ENCODE measurements at regions not wholly inside any gene's neighbourhood (a gene's known extent, or its start where the extent isn't known, plus 50 kb on each side); places are given as distances from the start of the nearest gene placed in this dataset.

GRCh38 chr10:3622845-3623621 is 162.0 kb downstream of the KLF6 start:
- DNase-seq (ENCODE audit: low read depth, low spot score) = no peak
- no peak for TF ChIP-seq CTCF (IDR thresholded peaks at IDR 0.05; ENCODE audit: low read depth, low read length)
- POLR2A ChIA-PET = interaction anchor here (0.6 to 1.3 kb wide), 4 partner anchors 9 to 162 kb away, joined by 3 to 5 read pairs (median 4); partner anchors contain the start of gene KLF6

GRCh38 chr10:3622427-3622826 is 162.6 kb downstream of the KLF6 start:
- no peak for TF ChIP-seq CTCF (IDR thresholded peaks at IDR 0.05; ENCODE audit: low read depth, low read length)
- Histone ChIP-seq H3K4me3 (ENCODE audit: low read depth, low read length) (no peak overlapping the region), H3K27ac (ENCODE audit: low read depth, low read length) (no peak overlapping the region), H3K27me3 (ENCODE audit: control insufficient read depth, insufficient read depth, low read length) (no peaks in the 10 kb centered on the region), H3K9me3 (ENCODE audit: control insufficient read depth, insufficient read depth, low read length) (no peaks in the 10 kb centered on the region; the same call in 1 of the 2 replicates)
- CTCF ChIA-PET = no interaction called here
- POLR2A ChIA-PET = no interaction called here
- DNase-seq (ENCODE audit: low read depth, low spot score) = no peak

More at GRCh38 chr10:3622845-3623621, 162.0 kb downstream of the KLF6 start:
- Histone ChIP-seq H3K27me3 (ENCODE audit: control insufficient read depth, insufficient read depth, low read length) (no peaks in the 10 kb centered on the region), H3K4me3 (ENCODE audit: low read depth, low read length) (no peak overlapping the region), H3K9me3 (ENCODE audit: control insufficient read depth, insufficient read depth, low read length) (no peaks in the 10 kb centered on the region; the same call in 1 of the 2 replicates), H3K27ac (ENCODE audit: low read depth, low read length) (peak overlapping the region; percentile 68)
- CTCF ChIA-PET = interaction anchor here (0.6 kb wide), 1 partner anchor 516 kb away, joined by 3 read pairs; no protein-coding TSS in a partner anchor

DNA sequence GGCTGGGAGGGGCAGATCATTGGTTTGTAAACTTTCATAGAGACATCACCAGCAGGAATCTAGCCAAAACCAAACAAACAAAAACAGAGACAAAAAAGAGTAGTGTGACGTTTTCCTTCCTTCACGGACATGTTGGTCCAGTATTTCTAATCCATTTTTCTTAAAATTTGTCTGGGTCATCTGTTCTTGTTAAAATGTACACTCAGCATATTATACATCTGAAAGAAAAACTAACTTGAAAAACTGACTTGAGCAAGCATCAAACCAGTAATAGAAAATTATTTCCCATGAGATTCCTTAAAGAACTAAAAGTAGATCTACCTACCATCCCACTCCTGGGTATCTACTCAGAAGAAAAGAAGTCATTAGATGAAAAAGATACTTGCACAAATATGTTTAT is 164.2 kb downstream of the KLF6 start:
- ChIA-PET CTCF (no interaction called here), POLR2A (no interaction called here)
- TF ChIP-seq CTCF (IDR thresholded peaks at IDR 0.05; ENCODE audit: low read depth, low read length) = no peak
- Histone ChIP-seq H3K9me3 (ENCODE audit: control insufficient read depth, insufficient read depth, low read length) (no peaks in the 10 kb centered on the region; the same call in 1 of the 2 replicates), H3K27ac (ENCODE audit: low read depth, low read length) (no peak overlapping the region), H3K4me3 (ENCODE audit: low read depth, low read length) (no peak overlapping the region), H3K27me3 (ENCODE audit: control insufficient read depth, insufficient read depth, low read length) (no peaks in the 10 kb centered on the region)
- no peak for DNase-seq (ENCODE audit: low read depth, low spot score)

DNA sequence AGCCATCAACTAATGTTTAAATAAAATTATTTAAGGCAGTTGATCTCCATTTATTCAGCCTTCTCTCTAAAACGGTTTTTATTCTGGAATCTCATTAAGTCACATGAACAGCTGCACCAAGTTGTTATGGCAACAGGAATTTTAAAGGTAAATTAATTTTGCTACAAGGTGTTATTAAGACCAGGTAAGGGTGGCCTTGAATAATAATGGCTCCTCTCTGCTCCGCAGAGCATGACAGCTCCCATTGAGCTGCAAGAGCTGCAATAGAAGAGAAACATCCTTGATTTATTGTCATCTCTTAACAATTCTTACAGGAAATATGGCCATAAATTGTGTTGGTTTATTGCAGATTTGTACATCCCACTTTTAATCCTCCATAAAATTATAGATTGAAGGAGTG is 165.8 kb downstream of the KLF6 start:
- Histone ChIP-seq H3K9me3 (ENCODE audit: control insufficient read depth, insufficient read depth, low read length) (no peaks in the 10 kb centered on the region; the same call in 1 of the 2 replicates), H3K27ac (ENCODE audit: low read depth, low read length) (no peak overlapping the region), H3K4me3 (ENCODE audit: low read depth, low read length) (no peak overlapping the region), H3K27me3 (ENCODE audit: control insufficient read depth, insufficient read depth, low read length) (no peaks in the 10 kb centered on the region)
- no peak for TF ChIP-seq CTCF (IDR thresholded peaks at IDR 0.05; ENCODE audit: low read depth, low read length)
- DNase-seq (ENCODE audit: low read depth, low spot score) = no peak
- ChIA-PET CTCF (no interaction called here), POLR2A (no interaction called here)

- DNase-seq (ENCODE audit: low read depth, low spot score) = no peak
- no peaks in the 10 kb centered on the region; the same call in 1 of the 2 replicates for H3K9me3 ChIP-seq (ENCODE audit: control insufficient read depth, insufficient read depth, low read length)
- no peak overlapping the region for H3K27ac ChIP-seq (ENCODE audit: low read depth, low read length)
- H3K27me3 ChIP-seq (ENCODE audit: control insufficient read depth, insufficient read depth, low read length) = no peaks in the 10 kb centered on the region
- POLR2A ChIA-PET = no interaction called here
- CTCF ChIA-PET = no interaction called here
- no peak overlapping the region for H3K4me3 ChIP-seq (ENCODE audit: low read depth, low read length)
- no peak for TF ChIP-seq CTCF (IDR thresholded peaks at IDR 0.05; ENCODE audit: low read depth, low read length)
These were observed 168.1 kb downstream of the KLF6 start for GRCh38 chr10:3616880-3617279.

Measured in AG04450 (cell line).